ENCODE measurements at regions not wholly inside any gene's neighbourhood (a gene's known extent, or its start where the extent isn't known, plus 50 kb on each side); places are given as distances from the start of the nearest gene placed in this dataset.

DNA sequence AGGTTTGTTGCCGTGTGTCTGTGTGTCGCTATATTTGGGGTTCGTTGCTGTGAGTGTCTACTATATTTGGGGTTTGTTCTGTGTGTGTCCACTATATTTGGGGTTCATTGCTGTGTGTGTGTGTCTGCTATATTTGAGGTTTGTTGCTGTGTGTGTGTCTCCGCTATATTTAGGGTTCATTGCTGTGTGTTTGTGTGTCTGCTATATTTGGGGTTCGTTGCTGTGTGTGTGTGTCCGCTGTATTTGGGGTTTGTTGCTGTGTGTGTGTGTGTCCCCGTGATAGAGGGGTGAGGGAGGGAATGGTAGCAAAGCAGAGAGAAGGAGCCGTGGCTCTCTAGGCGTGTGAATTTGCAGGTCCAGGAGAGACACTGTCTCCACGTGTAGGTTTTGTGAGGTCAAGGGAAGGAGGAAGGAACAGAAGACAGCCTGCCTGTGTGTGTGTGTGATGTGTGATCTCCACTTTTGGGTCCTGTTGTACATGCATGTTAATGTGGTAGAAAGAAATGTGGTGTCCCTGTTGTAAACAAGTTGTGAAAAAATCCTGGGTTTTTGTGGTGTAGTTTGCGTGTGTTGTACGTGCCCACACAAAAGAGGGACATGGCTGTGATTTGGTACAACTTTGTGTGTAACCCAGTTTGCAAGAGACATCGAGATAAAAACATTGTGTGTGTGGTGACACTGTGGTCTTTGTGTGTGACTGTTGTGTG, 56.3 kb upstream of the ECE1 start:
- intact Hi-C loops (cut with micrococcal nuclease): no loop called here
- H3K4me3 ChIP-seq: peak overlapping the region; percentile 86

DNA sequence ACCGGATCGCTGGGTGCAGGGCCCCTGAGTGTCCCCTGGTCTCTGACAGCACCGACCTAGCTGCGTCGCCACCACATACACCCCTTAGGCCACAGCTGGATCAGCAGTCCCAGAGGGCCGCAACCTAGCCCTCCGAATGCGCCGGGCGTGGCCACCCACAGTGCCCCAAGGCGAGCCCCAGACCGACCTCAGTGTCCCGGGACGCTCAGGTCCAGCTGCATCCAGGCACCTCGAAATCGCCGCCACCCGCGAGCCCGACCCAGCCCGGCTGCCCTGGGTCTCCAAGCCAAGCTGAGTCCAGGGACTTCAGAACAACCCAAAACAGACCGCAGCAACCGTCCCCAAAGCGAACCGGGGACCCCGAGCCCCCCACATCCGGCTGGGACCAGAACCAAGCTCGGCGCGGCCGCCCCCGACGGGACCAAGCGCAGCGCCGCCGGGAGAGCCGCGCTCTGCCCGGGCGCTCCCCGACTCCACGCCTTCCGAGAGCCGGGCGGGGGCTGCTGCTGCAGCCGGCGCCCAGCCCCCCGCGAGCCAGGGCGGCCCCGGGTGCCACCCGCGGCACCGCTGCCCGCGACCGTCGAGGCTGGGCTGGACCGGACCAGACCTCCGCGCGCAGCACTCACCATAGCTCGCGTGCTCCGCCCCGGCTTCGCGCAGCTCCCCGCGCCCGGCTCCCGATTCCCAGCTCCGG, 54.6 kb upstream of the ECE1 start:
- intact Hi-C loops (cut with micrococcal nuclease): no loop called here
- H3K4me1 ChIP-seq: peaks cover 63% of the 10 kb centered on the region
- no peaks in the 10 kb centered on the region for H3K36me3 ChIP-seq
- DNase-seq: no peak
- H3K9me3 ChIP-seq (replicated peaks): no peaks in the 10 kb centered on the region
- no peaks in the 10 kb centered on the region for H3K27me3 ChIP-seq (ENCODE audit: low read depth)
- TF ChIP-seq, protein P1, sequence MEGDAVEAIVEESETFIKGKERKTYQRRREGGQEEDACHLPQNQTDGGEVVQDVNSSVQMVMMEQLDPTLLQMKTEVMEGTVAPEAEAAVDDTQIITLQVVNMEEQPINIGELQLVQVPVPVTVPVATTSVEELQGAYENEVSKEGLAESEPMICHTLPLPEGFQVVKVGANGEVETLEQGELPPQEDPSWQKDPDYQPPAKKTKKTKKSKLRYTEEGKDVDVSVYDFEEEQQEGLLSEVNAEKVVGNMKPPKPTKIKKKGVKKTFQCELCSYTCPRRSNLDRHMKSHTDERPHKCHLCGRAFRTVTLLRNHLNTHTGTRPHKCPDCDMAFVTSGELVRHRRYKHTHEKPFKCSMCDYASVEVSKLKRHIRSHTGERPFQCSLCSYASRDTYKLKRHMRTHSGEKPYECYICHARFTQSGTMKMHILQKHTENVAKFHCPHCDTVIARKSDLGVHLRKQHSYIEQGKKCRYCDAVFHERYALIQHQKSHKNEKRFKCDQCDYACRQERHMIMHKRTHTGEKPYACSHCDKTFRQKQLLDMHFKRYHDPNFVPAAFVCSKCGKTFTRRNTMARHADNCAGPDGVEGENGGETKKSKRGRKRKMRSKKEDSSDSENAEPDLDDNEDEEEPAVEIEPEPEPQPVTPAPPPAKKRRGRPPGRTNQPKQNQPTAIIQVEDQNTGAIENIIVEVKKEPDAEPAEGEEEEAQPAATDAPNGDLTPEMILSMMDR (IDR thresholded peaks at IDR 0.05; ENCODE audit: borderline replicate concordance): no peak
- peak overlapping the region; percentile 86 for H3K27ac ChIP-seq (replicated peaks)
- H3K4me3 ChIP-seq: peak overlapping the region; percentile 86

More for the DNA sequence above, 56.3 kb upstream of the ECE1 start:
- Histone ChIP-seq H3K27me3 (ENCODE audit: low read depth) (no peaks in the 10 kb centered on the region), H3K4me1 (peaks cover 47% of the 10 kb centered on the region), H3K9me3 (replicated peaks) (no peaks in the 10 kb centered on the region), H3K36me3 (no peaks in the 10 kb centered on the region), H3K27ac (replicated peaks) (no peak overlapping the region)
- no peak for DNase-seq
- TF ChIP-seq, protein P1 (IDR thresholded peaks at IDR 0.05; ENCODE audit: borderline replicate concordance): no peak

DNA sequence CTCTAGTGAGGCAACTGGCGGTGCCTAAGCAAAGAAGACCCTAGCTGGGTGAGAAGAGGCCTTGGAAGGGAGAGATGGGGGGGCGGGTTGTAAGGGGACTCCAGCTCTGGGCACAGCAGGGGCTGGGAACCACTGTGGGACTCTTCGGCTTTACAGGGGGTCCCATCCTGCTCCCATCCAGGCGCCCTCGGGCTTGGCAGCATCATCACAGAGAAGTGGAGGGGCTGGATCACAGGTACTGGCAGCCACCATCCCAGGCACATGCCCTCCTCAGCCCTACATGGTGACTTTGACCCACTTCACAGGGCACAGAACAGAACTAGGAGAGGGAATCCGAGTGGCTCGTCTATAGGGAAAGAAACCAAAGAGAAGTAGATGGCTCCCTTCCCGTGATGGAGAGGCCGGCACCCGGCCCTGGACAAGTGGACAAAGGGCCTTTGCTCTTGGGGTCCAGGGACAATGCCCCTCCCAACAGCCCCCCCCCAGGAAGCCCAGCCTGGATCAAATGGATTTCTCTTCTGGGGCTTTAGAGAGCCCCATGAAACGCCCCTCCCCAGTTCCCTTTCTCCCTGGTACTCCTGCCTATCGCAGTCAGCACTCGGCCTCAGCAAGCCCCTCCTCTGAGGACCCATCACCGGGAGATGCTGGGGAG, 54.0 kb upstream of the ECE1 start:
- TF ChIP-seq, protein P1 (IDR thresholded peaks at IDR 0.05; ENCODE audit: borderline replicate concordance): no peak
- no peak for DNase-seq
- Histone ChIP-seq H3K27me3 (ENCODE audit: low read depth) (no peaks in the 10 kb centered on the region), H3K4me1 (peaks cover 67% of the 10 kb centered on the region), H3K36me3 (no peaks in the 10 kb centered on the region), H3K27ac (replicated peaks) (peak overlapping the region; percentile 86), H3K9me3 (replicated peaks) (no peaks in the 10 kb centered on the region), H3K4me3 (peak overlapping the region; percentile 86)
- intact Hi-C loops (cut with micrococcal nuclease): no loop called here

DNA sequence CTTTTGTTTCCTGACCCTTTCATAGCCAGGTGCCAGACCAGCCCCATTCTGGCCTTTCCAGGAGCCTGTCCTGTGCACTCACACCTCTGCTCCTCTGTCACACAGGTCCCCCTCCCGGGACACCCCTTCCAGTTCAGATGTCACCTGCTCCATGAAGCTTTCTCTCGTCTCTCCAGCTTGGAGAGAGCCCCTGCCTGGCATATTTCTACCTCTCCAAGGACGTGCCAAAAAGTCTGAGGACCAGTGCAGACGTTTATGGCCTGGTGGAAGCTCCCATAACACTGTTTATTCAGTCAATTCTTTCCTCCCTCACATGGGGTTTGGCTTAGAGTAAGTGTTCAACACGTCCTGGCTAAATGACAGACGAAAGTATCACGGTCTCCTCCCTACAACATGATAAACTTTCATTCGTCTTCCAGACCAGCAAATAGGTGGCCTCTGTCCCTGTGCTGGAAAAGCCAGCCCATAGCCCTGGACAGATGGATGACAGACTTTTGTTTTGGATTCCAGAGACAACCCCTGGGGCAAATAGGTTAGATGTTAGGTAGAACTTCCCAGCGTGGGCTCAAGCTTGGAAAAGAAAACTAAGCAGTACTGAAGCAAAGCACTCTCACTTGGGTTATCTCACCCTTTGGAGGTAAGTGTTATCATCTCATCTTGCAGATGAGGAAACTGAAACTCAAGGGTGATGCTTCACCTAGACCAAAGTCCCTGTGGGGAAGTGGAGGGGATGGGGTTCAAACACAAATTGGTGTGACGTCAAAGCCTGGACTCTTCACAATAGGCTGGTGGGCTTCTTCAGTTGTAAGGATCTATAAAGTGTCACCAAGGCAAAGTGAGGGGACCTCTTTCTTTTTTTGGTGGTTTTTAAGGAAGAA, 52.9 kb upstream of the ECE1 start:
- TF ChIP-seq, protein P1 (IDR thresholded peaks at IDR 0.05; ENCODE audit: borderline replicate concordance): no peak
- Histone ChIP-seq H3K9me3 (replicated peaks) (no peaks in the 10 kb centered on the region), H3K4me3 (peak overlapping the region; percentile 86), H3K36me3 (no peaks in the 10 kb centered on the region), H3K27ac (replicated peaks) (peak overlapping the region; percentile 86), H3K4me1 (peaks cover 74% of the 10 kb centered on the region), H3K27me3 (ENCODE audit: low read depth) (no peaks in the 10 kb centered on the region)
- intact Hi-C loops (cut with micrococcal nuclease): no loop called here
- no peak for DNase-seq

DNA sequence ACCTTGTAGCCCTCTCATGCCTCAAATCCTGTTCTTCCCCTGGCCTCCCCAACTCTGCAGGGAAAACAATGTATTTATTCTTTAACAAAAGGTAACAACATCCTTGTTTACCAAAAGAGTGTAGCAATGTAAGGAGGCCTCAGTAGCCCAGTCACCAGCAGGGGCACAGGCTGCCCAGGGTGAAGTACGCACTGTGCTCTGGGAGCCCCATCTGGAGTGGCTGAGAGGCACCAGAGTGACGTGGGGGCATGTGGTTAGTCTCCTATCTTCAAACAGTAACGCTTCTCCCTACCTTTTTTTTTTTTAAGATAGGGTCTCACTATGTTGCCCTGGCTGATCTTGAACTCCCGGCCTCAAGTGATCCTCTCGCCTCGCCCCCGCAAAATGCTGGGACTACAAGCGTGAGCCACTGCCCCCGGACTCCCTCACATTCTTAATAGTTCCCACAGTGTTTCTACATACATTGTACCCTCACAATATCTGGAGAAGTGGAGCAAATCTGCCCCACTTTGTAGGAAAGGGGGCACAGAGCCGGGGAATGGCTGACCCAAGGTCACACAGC, 51.3 kb upstream of the ECE1 start:
- peak overlapping the region; percentile 86 for H3K4me3 ChIP-seq
- peaks cover 90% of the 10 kb centered on the region for H3K4me1 ChIP-seq
- intact Hi-C loops (cut with micrococcal nuclease): no loop called here
- no peaks in the 10 kb centered on the region for H3K27me3 ChIP-seq (ENCODE audit: low read depth)
- H3K36me3 ChIP-seq: no peaks in the 10 kb centered on the region
- no peak for DNase-seq
- peak overlapping the region; percentile 86 for H3K27ac ChIP-seq (replicated peaks)
- H3K9me3 ChIP-seq (replicated peaks): no peaks in the 10 kb centered on the region
- TF ChIP-seq, protein P1 (IDR thresholded peaks at IDR 0.05; ENCODE audit: borderline replicate concordance): no peak

All from left ventricle myocardium inferior (tissue), 1 donor.